Smooth muscle cell (in vitro differentiated cells): ENCODE measurements at regions not wholly inside any gene's neighbourhood (a gene's known extent, or its start where the extent isn't known, plus 50 kb on each side); places are given as distances from the start of the nearest gene placed in this dataset.

Experiments
- DNase-seq: peaks from one replicate; lab custom pipeline; 2025; ENCODE audit not compliant: unreplicated experiment; lab: John Stamatoyannopoulos, UW
- H2AFZ ChIP-seq: fragments of 200-600 bp; sonication (generic); 2 replicates; pipeline ENCODE4 v1.6.0; 2016; ENCODE audit warnings: antibody characterized with exemption, low read depth, mild to moderate bottlenecking
- H3F3A ChIP-seq: fragments of 200-600 bp; sonication (generic); 2 replicates; pipeline ENCODE4 v1.6.0; 2017; ENCODE audit warnings: antibody characterized with exemption, low read depth
- H3K27ac ChIP-seq: fragments of 200-600 bp; sonication (generic); 2 replicates; pipeline ENCODE4 v1.5.1; 2016; ENCODE audit warnings: low read depth, mild to moderate bottlenecking
- H3K27me3 ChIP-seq: fragments of 200-600 bp; sonication (generic); 2 replicates; pipeline ENCODE4 v1.6.1; 2016; ENCODE audit warnings: low read depth, mild to moderate bottlenecking
- H3K36me3 ChIP-seq: fragments of 200-600 bp; sonication (generic); 2 replicates; pipeline ENCODE4 v1.5.1; 2016; ENCODE audit warnings: low read depth
- H3K4me1 ChIP-seq: fragments of 200-600 bp; sonication (generic); 2 replicates; pipeline ENCODE4 v1.5.1; 2016; ENCODE audit warnings: low read depth
- H3K4me2 ChIP-seq: fragments of 200-600 bp; sonication (generic); 2 replicates; pipeline ENCODE4 v1.6.0; 2016; ENCODE audit warnings: mild to moderate bottlenecking
- H3K4me3 ChIP-seq: fragments of 200-600 bp; sonication (generic); 2 replicates; pipeline ENCODE4 v1.5.1; 2016; ENCODE audit warnings: mild to moderate bottlenecking
- H3K79me2 ChIP-seq: fragments of 200-600 bp; sonication (generic); 2 replicates; pipeline ENCODE4 v1.6.0; 2016; ENCODE audit warnings: low read depth, mild to moderate bottlenecking
- H3K9ac ChIP-seq: fragments of 200-600 bp; sonication (generic); 2 replicates; pipeline ENCODE4 v1.6.0; 2016; ENCODE audit warnings: low read depth
- H3K9me3 ChIP-seq: fragments of 200-600 bp; sonication (generic); replicated peaks from 2 replicates; pipeline ENCODE4 v1.5.1; 2016; ENCODE audit warnings: low read depth
- H4K20me1 ChIP-seq: fragments of 200-600 bp; sonication (generic); 2 replicates; pipeline ENCODE4 v1.6.0; 2016; ENCODE audit warnings: low read depth
- WGBS: methylation state at CpG from one replicate; pipeline ENCODE4 v1.1.7; 2016; ENCODE audit warnings: low lambda C conversion rate; 5-methylcytosine and 5-hydroxymethylcytosine counted together
- TF ChIP-seq, protein P1 (sequence below): fragments of 200-600 bp; sonication (generic); IDR thresholded peaks from 2 replicates; pipeline ENCODE4 v1.5.1; 2017; ENCODE audit warnings: borderline replicate concordance, mild to moderate bottlenecking, antibody characterized with exemption; ENCODE audit not compliant: insufficient read depth, poor library complexity, severe bottlenecking

DNA sequence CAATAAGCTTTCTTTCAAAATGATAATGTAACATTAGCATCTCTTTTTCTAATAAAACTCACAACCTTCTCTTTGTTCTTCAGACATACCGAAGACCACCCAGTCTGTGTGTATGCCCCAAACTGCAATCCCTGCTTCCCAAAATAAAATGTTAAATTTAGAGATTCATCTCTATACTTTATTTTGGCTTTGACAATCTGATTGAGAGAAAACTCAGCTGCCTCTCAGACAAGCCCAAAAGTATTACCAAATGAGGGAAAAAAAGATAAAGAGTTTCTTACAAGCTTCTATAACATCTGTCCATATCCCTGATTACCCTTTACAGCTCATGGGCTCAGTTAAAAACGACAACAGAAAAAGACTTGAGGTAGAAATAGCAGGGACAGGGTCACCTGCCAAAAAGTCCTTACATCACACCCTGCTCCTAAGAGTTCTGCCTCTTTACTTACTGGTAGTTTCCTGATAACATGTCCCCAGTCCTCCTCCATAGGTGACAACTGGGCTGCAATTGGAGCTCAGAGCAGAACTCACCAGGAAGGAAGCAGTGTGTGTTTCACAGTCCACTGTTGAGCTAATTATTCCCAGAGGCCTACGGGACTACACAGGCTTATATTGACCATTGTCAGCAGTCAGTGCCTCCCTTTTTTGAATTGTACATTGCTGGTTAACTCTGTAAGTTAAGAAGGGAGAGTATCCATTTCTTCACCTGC lies 70.9 kb upstream of the FAM9C start:
- Histone ChIP-seq H4K20me1 (no peaks in the 10 kb centered on the region), H3K4me3 (no peak overlapping the region), H2AFZ (peak overlapping the region; percentile 8), H3K4me1 (peaks cover 7% of the 10 kb centered on the region), H3F3A (peaks cover 6% of the 10 kb centered on the region), H3K36me3 (no peaks in the 10 kb centered on the region), H3K27ac (no peak overlapping the region), H3K9me3 (no peaks in the 10 kb centered on the region), H3K4me2 (no peak overlapping the region), H3K27me3 (no peaks in the 10 kb centered on the region), H3K9ac (no peak overlapping the region), H3K79me2 (no peaks in the 10 kb centered on the region)
- DNase-seq, result no peak
- 73% methylated on average over 3 of the region's 3 CpGs for WGBS
- TF ChIP-seq, protein P1, sequence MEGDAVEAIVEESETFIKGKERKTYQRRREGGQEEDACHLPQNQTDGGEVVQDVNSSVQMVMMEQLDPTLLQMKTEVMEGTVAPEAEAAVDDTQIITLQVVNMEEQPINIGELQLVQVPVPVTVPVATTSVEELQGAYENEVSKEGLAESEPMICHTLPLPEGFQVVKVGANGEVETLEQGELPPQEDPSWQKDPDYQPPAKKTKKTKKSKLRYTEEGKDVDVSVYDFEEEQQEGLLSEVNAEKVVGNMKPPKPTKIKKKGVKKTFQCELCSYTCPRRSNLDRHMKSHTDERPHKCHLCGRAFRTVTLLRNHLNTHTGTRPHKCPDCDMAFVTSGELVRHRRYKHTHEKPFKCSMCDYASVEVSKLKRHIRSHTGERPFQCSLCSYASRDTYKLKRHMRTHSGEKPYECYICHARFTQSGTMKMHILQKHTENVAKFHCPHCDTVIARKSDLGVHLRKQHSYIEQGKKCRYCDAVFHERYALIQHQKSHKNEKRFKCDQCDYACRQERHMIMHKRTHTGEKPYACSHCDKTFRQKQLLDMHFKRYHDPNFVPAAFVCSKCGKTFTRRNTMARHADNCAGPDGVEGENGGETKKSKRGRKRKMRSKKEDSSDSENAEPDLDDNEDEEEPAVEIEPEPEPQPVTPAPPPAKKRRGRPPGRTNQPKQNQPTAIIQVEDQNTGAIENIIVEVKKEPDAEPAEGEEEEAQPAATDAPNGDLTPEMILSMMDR, result no peak

DNA sequence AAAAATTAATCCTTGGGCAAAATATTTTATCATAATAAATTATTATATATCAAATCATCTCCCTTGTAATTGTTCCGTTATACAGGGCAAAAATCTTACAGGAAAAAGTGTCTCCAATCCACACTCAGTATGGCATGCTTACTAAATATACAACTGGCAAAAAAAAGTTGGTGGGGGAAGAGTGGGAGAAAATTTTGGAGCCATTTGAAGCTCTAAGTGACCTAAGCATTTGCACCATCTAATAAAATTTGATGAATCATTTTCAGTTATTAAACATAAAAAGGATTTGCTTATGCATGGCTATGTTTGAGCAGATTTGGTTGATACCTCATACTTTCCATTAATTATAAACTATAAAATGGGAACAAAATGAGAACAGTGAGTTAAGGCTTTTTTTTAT lies 68.1 kb upstream of the FAM9C start:
- Histone ChIP-seq H4K20me1 (no peaks in the 10 kb centered on the region), H3K4me3 (no peak overlapping the region), H3K9me3 (no peaks in the 10 kb centered on the region), H3K79me2 (no peaks in the 10 kb centered on the region), H3K9ac (no peak overlapping the region), H3K4me1 (no peaks in the 10 kb centered on the region), H3K27ac (no peak overlapping the region), H3K36me3 (no peaks in the 10 kb centered on the region), H3K4me2 (no peak overlapping the region), H3K27me3 (no peaks in the 10 kb centered on the region), H3F3A (peaks cover 18% of the 10 kb centered on the region), H2AFZ (no peak overlapping the region)
- TF ChIP-seq, protein P1, result no peak
- 95% methylated on average over 1 of the region's 1 CpG for WGBS
- DNase-seq, result no peak

DNA sequence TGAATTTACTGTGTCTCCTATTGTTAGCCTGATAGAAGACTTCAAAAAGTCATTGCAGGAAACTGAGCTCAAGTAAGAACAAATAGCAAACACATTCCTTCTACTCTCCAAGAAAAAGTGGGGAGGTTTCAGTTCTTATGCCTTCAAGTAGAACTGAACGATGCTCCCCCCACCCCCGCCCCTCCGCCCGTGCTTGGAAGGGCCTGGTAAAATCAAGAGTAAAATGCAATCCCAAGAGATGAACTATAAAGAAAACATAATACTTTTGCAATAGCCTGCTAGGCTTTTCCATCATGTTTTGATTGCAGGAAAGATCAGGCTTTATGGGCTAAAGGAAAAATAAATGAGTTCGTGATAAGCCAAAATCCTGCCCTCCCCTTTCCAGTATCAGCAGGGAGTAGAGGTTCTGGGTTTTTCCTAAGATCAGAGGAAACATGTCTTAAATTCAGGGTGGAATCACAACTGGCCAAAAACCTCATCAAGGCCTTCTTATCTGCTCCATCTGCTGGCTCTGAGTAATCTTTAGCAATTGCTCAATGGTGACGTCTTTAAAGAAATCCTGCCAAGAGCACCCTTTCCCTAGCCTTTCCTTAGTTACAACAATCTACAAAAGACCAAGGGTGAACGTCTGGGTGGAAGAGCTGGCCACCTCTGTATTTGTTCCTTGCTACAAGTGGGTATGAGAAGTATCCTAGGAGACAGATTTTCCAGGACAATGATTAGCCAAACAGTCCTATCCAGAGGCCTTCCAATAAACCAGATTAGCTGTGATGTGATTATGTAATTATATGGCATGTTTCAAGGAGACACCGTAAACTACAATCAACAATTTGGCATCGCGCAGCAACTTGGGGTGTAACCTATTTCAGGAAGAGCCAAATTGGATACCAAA lies 66.3 kb upstream of the FAM9C start:
- Histone ChIP-seq H3K9ac (peak overlapping the region; percentile 33), H3K27ac (peak overlapping the region; percentile 93)

More for the DNA sequence above, 66.3 kb upstream of the FAM9C start:
- Histone ChIP-seq H3K4me3 (no peak overlapping the region), H3K27me3 (no peaks in the 10 kb centered on the region), H3K9me3 (no peaks in the 10 kb centered on the region), H3F3A (peaks cover 18% of the 10 kb centered on the region), H2AFZ (peak overlapping the region; percentile 1), H3K4me1 (no peaks in the 10 kb centered on the region), H3K4me2 (peak overlapping the region; percentile 30), H3K79me2 (no peaks in the 10 kb centered on the region), H3K36me3 (no peaks in the 10 kb centered on the region), H4K20me1 (no peaks in the 10 kb centered on the region)
- DNase-seq, result no peak
- WGBS, result 30% methylated on average over 10 of the region's 10 CpGs
- TF ChIP-seq, protein P1, result no peak
